OCI-LY7 (cell line): ENCODE measurements at regions not wholly inside any gene's neighbourhood (a gene's known extent, or its start where the extent isn't known, plus 50 kb on each side); places are given as distances from the start of the nearest gene placed in this dataset.

Experiments
- CTCF ChIP-seq: fragments of 200-600 bp; sonication (generic); conservative IDR thresholded peaks from 2 replicates; pipeline ENCODE4 v1.5.1; 2014; ENCODE audit warnings: mild to moderate bottlenecking, antibody characterized with exemption, low read length, moderate library complexity, mixed read lengths
- EZH2phosphoT487 ChIP-seq: fragments of 200-600 bp; sonication (generic); IDR thresholded peaks from 2 replicates; pipeline ENCODE4 v1.6.1; 2018; ENCODE audit warnings: low read depth, borderline replicate concordance, mild to moderate bottlenecking, mixed run types, antibody characterized with exemption, low read length, moderate library complexity, mixed read lengths

GRCh38 chr4:19126903-19127302 lies 1105.3 kb upstream of the LCORL start:
- no peak for TF ChIP-seq CTCF
- no peak for TF ChIP-seq EZH2phosphoT487
